GM10248 (cell line): ENCODE measurements at regions not wholly inside any gene's neighbourhood (a gene's known extent, or its start where the extent isn't known, plus 50 kb on each side); places are given as distances from the start of the nearest gene placed in this dataset.

Source experiments
- CTCF ChIA-PET: fragments of 300-600 bp; sonication (Branson Sonifier 250); formaldehyde crosslinking; extraction: SDS; loops from one replicate; lab custom pipeline; 2021; ENCODE audit warnings: antibody characterized with exemption; lab: Yijun Ruan, JAX
- POLR2A ChIA-PET: fragments of 350-650 bp; sonication (Branson Sonifier 250); formaldehyde crosslinking; extraction: SDS; loops from one replicate; lab custom pipeline; 2020; ENCODE audit warnings: antibody characterized with exemption; lab: Yijun Ruan, JAX
- DNase-seq: peaks from one replicate; pipeline ENCODE4 v3.0.0; 2012; ENCODE audit errors: extremely low spot score
- CTCF ChIP-seq: IDR thresholded peaks from 2 replicates; pipeline ENCODE4 v1.5.1; 2012; ENCODE audit warnings: mild to moderate bottlenecking, low read depth; ENCODE audit errors: extremely low read depth, missing control alignments, control extremely low read depth

- TF ChIP-seq CTCF, result no peak
- POLR2A ChIA-PET, result no interaction called here
- CTCF ChIA-PET, result interaction anchor here (1.3 to 2.5 kb wide), 3 partner anchors 11 to 100 kb away, joined by 3 to 8 read pairs (median 4); no protein-coding TSS in a partner anchor
- no peak for DNase-seq
These were observed 682.6 kb upstream of the SGCG start for GRCh38 chr13:22497991-22498780.

GRCh38 chr13:22499919-22500318 is 680.9 kb upstream of the SGCG start:
- DNase-seq, result no peak
- POLR2A ChIA-PET, result no interaction called here

GRCh38 chr13:22505489-22505888 is 675.3 kb upstream of the SGCG start:
- TF ChIP-seq CTCF, result no peak
- no peak for DNase-seq
- CTCF ChIA-PET, result interaction anchor here (0.6 kb wide), 1 partner anchor 148 kb away, joined by 3 read pairs; no protein-coding TSS in a partner anchor

More at GRCh38 chr13:22499919-22500318, 680.9 kb upstream of the SGCG start:
- no peak for TF ChIP-seq CTCF
- CTCF ChIA-PET, result interaction anchor here (1.3 to 1.6 kb wide), 2 partner anchors 13 to 212 kb away, joined by 3 read pairs; no protein-coding TSS in a partner anchor

GRCh38 chr13:22506096-22506691 is 674.6 kb upstream of the SGCG start:
- DNase-seq, result no peak
- ChIA-PET CTCF (interaction anchor here (0.6 to 1.1 kb wide), 2 partner anchors 11 to 149 kb away, joined by 3 to 4 read pairs; no protein-coding TSS in a partner anchor), POLR2A (no interaction called here)
- TF ChIP-seq CTCF, result no peak

More at GRCh38 chr13:22505489-22505888, 675.3 kb upstream of the SGCG start:
- POLR2A ChIA-PET, result no interaction called here

- ChIA-PET CTCF (no interaction called here), POLR2A (no interaction called here)
- no peak for TF ChIP-seq CTCF
- no peak for DNase-seq
These were observed 663.2 kb upstream of the SGCG start for GRCh38 chr13:22517544-22517943.

- POLR2A ChIA-PET, result no interaction called here
- CTCF ChIA-PET, result no interaction called here
- DNase-seq, result no peak
- no peak for TF ChIP-seq CTCF
These were observed 643.9 kb upstream of the SGCG start for GRCh38 chr13:22536851-22537250.
